WTC11 (cell line): ENCODE measurements at regions not wholly inside any gene's neighbourhood (a gene's known extent, or its start where the extent isn't known, plus 50 kb on each side); places are given as distances from the start of the nearest gene placed in this dataset.

Experiments
- ATAC-seq: fragments of 200-7000 bp; cut with Tn5 transposase; 2 replicates; pipeline ENCODE4 v1.10.0; 2021; ENCODE audit warnings: mild to moderate bottlenecking, moderate library complexity
- CTCF ChIA-PET: fragments of 300-600 bp; sonication (Branson Sonifier 250); formaldehyde crosslinking; loops from one replicate; lab custom pipeline; 2021; ENCODE audit warnings: antibody characterized with exemption; lab: Charles Lee
- POLR2A ChIA-PET: fragments of 350-600 bp; sonication (Branson Sonifier 250); formaldehyde crosslinking; loops from one replicate; lab custom pipeline; 2021; ENCODE audit warnings: antibody characterized with exemption; lab: Charles Lee
- DNase-seq: peaks from one replicate; pipeline ENCODE4 v3.0.0; 2021; ENCODE audit warnings: low spot score
- H3K27ac Mint-ChIP-seq: 2 replicates; pipeline ENCODE4 v1.8.0; 2021; ENCODE audit warnings: mixed read lengths
- H3K27me3 Mint-ChIP-seq: 2 replicates; pipeline ENCODE4 v1.8.0; 2021; ENCODE audit warnings: low read depth, mild to moderate bottlenecking, moderate library complexity, mixed read lengths
- H3K36me3 Mint-ChIP-seq: 2 replicates; pipeline ENCODE4 v1.8.0; 2021; ENCODE audit warnings: mixed read lengths
- H3K4me1 Mint-ChIP-seq: 2 replicates; pipeline ENCODE4 v1.8.0; 2022; ENCODE audit warnings: mixed read lengths
- H3K4me3 Mint-ChIP-seq: 2 replicates; pipeline ENCODE4 v1.8.0; 2021; ENCODE audit warnings: mild to moderate bottlenecking, moderate library complexity, mixed read lengths
- H3K9me3 Mint-ChIP-seq: 2 replicates; pipeline ENCODE4 v1.8.0; 2021; ENCODE audit warnings: mixed read lengths
- ARID4B ChIP-seq: sonication (generic); formaldehyde crosslinking; IDR thresholded peaks from 2 replicates; pipeline ENCODE4 v1.8.0; 2023; ENCODE audit warnings: missing genetic modification reagents, mild to moderate bottlenecking, borderline replicate concordance
- ATF6 ChIP-seq: sonication (generic); formaldehyde crosslinking; IDR thresholded peaks from 2 replicates; pipeline ENCODE4 v1.8.1; 2023; ENCODE audit warnings: mild to moderate bottlenecking, missing genetic modification reagents
- EMX1 ChIP-seq: fragments of 250-450 bp; sonication (Bioruptor Pico); IDR thresholded peaks from 2 replicates; pipeline ENCODE4 v1.8.0; 2021; ENCODE audit warnings: mild to moderate bottlenecking
- FOXK1 ChIP-seq: sonication (generic); formaldehyde crosslinking; IDR thresholded peaks from 2 replicates; pipeline ENCODE4 v1.8.0; 2022; ENCODE audit warnings: mild to moderate bottlenecking, moderate library complexity, missing genetic modification reagents
- JUN ChIP-seq: sonication (generic); formaldehyde crosslinking; IDR thresholded peaks from 2 replicates; pipeline ENCODE4 v1.8.0; 2023; ENCODE audit warnings: mild to moderate bottlenecking, missing genetic modification reagents
- NFYB ChIP-seq: sonication (generic); formaldehyde crosslinking; conservative IDR thresholded peaks from 2 replicates; pipeline ENCODE4 v1.8.0; 2022; ENCODE audit warnings: low read depth, missing genetic modification reagents
- SMAD3 ChIP-seq: sonication (generic); formaldehyde crosslinking; IDR thresholded peaks from 2 replicates; pipeline ENCODE4 v1.8.0; 2022; ENCODE audit warnings: missing genetic modification reagents, mild to moderate bottlenecking, borderline replicate concordance
- SMAD4 ChIP-seq: sonication (generic); formaldehyde crosslinking; IDR thresholded peaks from 2 replicates; pipeline ENCODE4 v1.8.0; 2022; ENCODE audit warnings: mild to moderate bottlenecking, missing genetic modification reagents
- TEAD1 ChIP-seq: sonication (generic); formaldehyde crosslinking; IDR thresholded peaks from 2 replicates; pipeline ENCODE4 v1.8.0; 2022; ENCODE audit warnings: mild to moderate bottlenecking, missing genetic modification reagents
- USF2 ChIP-seq: sonication (generic); formaldehyde crosslinking; IDR thresholded peaks from 2 replicates; pipeline ENCODE4 v1.8.1; 2023; ENCODE audit warnings: mild to moderate bottlenecking, missing genetic modification reagents, moderate library complexity
- ZNF263 ChIP-seq: sonication (generic); formaldehyde crosslinking; IDR thresholded peaks from 2 replicates; pipeline ENCODE4 v1.8.1; 2022; ENCODE audit warnings: low read depth, mild to moderate bottlenecking, moderate library complexity, missing genetic modification reagents
- ZNF416 ChIP-seq: fragments of 250-450 bp; sonication (Bioruptor Pico); IDR thresholded peaks from 2 replicates; pipeline ENCODE4 v1.9.0; 2021; ENCODE audit warnings: mild to moderate bottlenecking, inconsistent platforms
- ZNF423 ChIP-seq: fragments of 250-450 bp; sonication (Bioruptor Pico); IDR thresholded peaks from 2 replicates; pipeline ENCODE4 v2.1.2; 2022; ENCODE audit warnings: mild to moderate bottlenecking, moderate library complexity
- ZNF425 ChIP-seq: fragments of 250-450 bp; sonication (Bioruptor Pico); conservative IDR thresholded peaks from 2 replicates; pipeline ENCODE4 v1.9.0; 2021; ENCODE audit warnings: mild to moderate bottlenecking
- ZNF512 ChIP-seq: sonication (generic); formaldehyde crosslinking; IDR thresholded peaks from 2 replicates; pipeline ENCODE4 v1.8.1; 2022; ENCODE audit warnings: missing genetic modification reagents, borderline replicate concordance
- TF ChIP-seq, protein P1 (sequence below): sonication (generic); formaldehyde crosslinking; IDR thresholded peaks from 2 replicates; pipeline ENCODE4 v1.8.0; 2022; ENCODE audit warnings: mild to moderate bottlenecking, missing genetic modification reagents
- TF ChIP-seq, protein P2 (sequence below): sonication (generic); formaldehyde crosslinking; conservative IDR thresholded peaks from 2 replicates; pipeline ENCODE4 v1.8.1; 2023; ENCODE audit warnings: mild to moderate bottlenecking, low read depth, missing genetic modification reagents, moderate library complexity
- TF ChIP-seq, protein P3 (sequence below): sonication (generic); formaldehyde crosslinking; conservative IDR thresholded peaks from 2 replicates; pipeline ENCODE4 v1.8.1; 2022; ENCODE audit warnings: mild to moderate bottlenecking, missing genetic modification reagents

DNA sequence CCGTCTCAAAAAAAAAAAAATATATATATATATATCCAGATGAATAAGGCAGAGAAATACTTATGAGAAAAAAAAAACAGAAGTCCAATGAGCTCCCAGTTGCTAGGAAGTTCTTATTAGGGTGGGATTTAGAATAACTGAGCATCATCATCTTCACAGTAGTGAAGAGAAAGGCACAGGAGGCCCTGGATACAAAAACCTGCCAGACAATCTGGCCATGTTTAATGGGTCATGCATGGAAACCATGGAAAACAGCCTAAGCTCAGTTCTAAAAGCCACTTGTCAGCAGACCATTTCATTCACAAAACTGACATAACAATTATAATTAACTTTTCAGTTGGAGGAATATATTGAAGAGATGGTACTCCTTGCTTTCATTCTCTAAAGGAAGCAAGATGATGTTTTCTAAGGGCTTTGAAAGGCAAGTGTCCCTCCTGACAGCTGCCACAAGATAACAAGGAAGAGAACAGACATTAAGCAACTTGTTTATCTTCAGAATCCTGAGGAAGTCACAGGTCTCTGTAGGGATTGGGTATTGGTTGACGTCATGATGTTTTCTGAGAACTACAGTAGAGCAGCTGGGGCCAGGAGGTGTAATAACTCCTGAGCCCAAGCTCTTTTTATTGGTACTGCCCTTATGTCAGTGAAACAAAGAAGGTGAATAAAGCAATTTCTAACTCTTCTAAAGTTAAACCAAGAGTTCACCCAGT is 463.1 kb downstream of the DMAC1 start:
- H3K4me1 Mint-ChIP-seq, result peaks cover 10% of the 10 kb centered on the region
- DNase-seq (no peak), ATAC-seq (no peak)
- no peaks in the 10 kb centered on the region for H3K36me3 Mint-ChIP-seq
- no peak overlapping the region for H3K4me3 Mint-ChIP-seq
- POLR2A ChIA-PET, result no interaction called here
- no peaks in the 10 kb centered on the region for H3K27me3 Mint-ChIP-seq
- TF ChIP-seq ZNF512 (CRISPR knock-in tag), result no peak
- TF ChIP-seq ZNF425 (CRISPR knock-in tag), result no peak
- TF ChIP-seq ZNF416, result no peak
- TF ChIP-seq ZNF423, result no peak
- no peak for TF ChIP-seq ZNF263
- TF ChIP-seq SMAD3 (CRISPR knock-in tag), result no peak
- TF ChIP-seq EMX1 (CRISPR knock-in tag), result no peak
- TF ChIP-seq, protein P1, sequence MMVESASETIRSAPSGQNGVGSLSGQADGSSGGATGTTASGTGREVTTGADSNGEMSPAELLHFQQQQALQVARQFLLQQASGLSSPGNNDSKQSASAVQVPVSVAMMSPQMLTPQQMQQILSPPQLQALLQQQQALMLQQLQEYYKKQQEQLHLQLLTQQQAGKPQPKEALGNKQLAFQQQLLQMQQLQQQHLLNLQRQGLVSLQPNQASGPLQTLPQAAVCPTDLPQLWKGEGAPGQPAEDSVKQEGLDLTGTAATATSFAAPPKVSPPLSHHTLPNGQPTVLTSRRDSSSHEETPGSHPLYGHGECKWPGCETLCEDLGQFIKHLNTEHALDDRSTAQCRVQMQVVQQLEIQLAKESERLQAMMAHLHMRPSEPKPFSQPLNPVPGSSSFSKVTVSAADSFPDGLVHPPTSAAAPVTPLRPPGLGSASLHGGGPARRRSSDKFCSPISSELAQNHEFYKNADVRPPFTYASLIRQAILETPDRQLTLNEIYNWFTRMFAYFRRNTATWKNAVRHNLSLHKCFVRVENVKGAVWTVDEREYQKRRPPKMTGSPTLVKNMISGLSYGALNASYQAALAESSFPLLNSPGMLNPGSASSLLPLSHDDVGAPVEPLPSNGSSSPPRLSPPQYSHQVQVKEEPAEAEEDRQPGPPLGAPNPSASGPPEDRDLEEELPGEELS (CRISPR knock-in tag), result no peak
- TF ChIP-seq ATF6, result no peak
- no peak for TF ChIP-seq SMAD4 (CRISPR knock-in tag)
- TF ChIP-seq FOXK1, result no peak
- no peak for TF ChIP-seq TEAD1
- TF ChIP-seq USF2 (CRISPR knock-in tag), result no peak
- no peak for TF ChIP-seq ARID4B
- no peak for TF ChIP-seq NFYB (CRISPR knock-in tag)
- TF ChIP-seq, protein P2, sequence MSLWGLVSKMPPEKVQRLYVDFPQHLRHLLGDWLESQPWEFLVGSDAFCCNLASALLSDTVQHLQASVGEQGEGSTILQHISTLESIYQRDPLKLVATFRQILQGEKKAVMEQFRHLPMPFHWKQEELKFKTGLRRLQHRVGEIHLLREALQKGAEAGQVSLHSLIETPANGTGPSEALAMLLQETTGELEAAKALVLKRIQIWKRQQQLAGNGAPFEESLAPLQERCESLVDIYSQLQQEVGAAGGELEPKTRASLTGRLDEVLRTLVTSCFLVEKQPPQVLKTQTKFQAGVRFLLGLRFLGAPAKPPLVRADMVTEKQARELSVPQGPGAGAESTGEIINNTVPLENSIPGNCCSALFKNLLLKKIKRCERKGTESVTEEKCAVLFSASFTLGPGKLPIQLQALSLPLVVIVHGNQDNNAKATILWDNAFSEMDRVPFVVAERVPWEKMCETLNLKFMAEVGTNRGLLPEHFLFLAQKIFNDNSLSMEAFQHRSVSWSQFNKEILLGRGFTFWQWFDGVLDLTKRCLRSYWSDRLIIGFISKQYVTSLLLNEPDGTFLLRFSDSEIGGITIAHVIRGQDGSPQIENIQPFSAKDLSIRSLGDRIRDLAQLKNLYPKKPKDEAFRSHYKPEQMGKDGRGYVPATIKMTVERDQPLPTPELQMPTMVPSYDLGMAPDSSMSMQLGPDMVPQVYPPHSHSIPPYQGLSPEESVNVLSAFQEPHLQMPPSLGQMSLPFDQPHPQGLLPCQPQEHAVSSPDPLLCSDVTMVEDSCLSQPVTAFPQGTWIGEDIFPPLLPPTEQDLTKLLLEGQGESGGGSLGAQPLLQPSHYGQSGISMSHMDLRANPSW, result no peak
- TF ChIP-seq, protein P3, sequence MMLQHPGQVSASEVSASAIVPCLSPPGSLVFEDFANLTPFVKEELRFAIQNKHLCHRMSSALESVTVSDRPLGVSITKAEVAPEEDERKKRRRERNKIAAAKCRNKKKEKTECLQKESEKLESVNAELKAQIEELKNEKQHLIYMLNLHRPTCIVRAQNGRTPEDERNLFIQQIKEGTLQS (CRISPR knock-in tag), result no peak
- no peak for TF ChIP-seq JUN (CRISPR knock-in tag)
- no peaks in the 10 kb centered on the region for H3K9me3 Mint-ChIP-seq
- CTCF ChIA-PET, result interaction anchor here (0.6 kb wide), 1 partner anchor 23 kb away, joined by 3 read pairs; no protein-coding TSS in a partner anchor
- no peak overlapping the region for H3K27ac Mint-ChIP-seq
